Common myeloid progenitor, CD34-positive (primary cell): ENCODE measurements at regions not wholly inside any gene's neighbourhood (a gene's known extent, or its start where the extent isn't known, plus 50 kb on each side); places are given as distances from the start of the nearest gene placed in this dataset.
"Not testable (repeated sequence)": the region's sequence is repeated elsewhere in the genome, so short reads cannot be mapped to it uniquely, and the experiment has no call there.

Source experiments
- CTCF ChIA-PET: fragments of 350-600 bp; sonication (Branson Sonifier 250); formaldehyde crosslinking; loops from one replicate; lab custom pipeline; 2021; ENCODE audit warnings: antibody characterized with exemption; lab: Charles Lee
- POLR2A ChIA-PET: fragments of 350-600 bp; sonication (Branson Sonifier 250); formaldehyde crosslinking; loops from one replicate; lab custom pipeline; 2021; ENCODE audit warnings: antibody characterized with exemption; lab: Charles Lee
- DNase-seq, 3 donors: peaks; one replicate each; pipeline versions ENCODE4 v3.0.0 to v3.0.0-alpha.2; 2013
- H3K27ac ChIP-seq, 2 experiments: 1 replicate in 1 of 2; 2 replicates in 1 of 2; pipeline ENCODE4 v1.7.0; 2013; ENCODE audit warnings: inconsistent platforms in 2 of 2, low read length in 2 of 2, mild to moderate bottlenecking in 2 of 2, low read depth in 1 of 2, moderate library complexity in 1 of 2; ENCODE audit not compliant: severe bottlenecking in 2 of 2, insufficient read depth in 1 of 2, poor library complexity in 1 of 2
- H3K27me3 ChIP-seq, 5 experiments: replicated peaks in 2 of 5; 1 replicate in 3 of 5; 2 replicates in 2 of 5; pipeline versions ENCODE4 v1.6.1 to v1.7.0; 2013; ENCODE audit warnings: low read length in 4 of 5, mild to moderate bottlenecking in 2 of 5, moderate library complexity in 2 of 5, inconsistent platforms in 1 of 5; ENCODE audit not compliant: insufficient read depth in 5 of 5, control insufficient read depth in 4 of 5
- H3K36me3 ChIP-seq, 4 experiments: 1 replicate in 2 of 4; 2 replicates in 2 of 4; pipeline versions ENCODE4 v1.6.1 to v1.7.0; 2013; ENCODE audit warnings: low read length in 3 of 4, control low read depth in 1 of 4, mild to moderate bottlenecking in 1 of 4; ENCODE audit not compliant: control insufficient read depth in 4 of 4, insufficient read depth in 4 of 4
- H3K4me1 ChIP-seq, 4 experiments: 1 replicate in 3 of 4; 2 replicates in 1 of 4; pipeline versions ENCODE4 v1.6.1 to v1.7.1; 2013; ENCODE audit warnings: low read length in 3 of 4, mild to moderate bottlenecking in 3 of 4, control low read depth in 1 of 4, inconsistent platforms in 1 of 4, moderate library complexity in 1 of 4; ENCODE audit not compliant: control insufficient read depth in 4 of 4, insufficient read depth in 4 of 4; ENCODE audit errors: control extremely low read depth in 1 of 4
- H3K4me3 ChIP-seq, 7 experiments: 1 replicate in 4 of 7; 2 replicates in 3 of 7; pipeline versions ENCODE4 v1.5.1 to v1.7.0; 2013; ENCODE audit warnings: mild to moderate bottlenecking in 7 of 7, low read length in 6 of 7, moderate library complexity in 6 of 7, inconsistent platforms in 2 of 7, low read depth in 2 of 7, control low read depth in 1 of 7; ENCODE audit not compliant: insufficient read depth in 4 of 7, control insufficient read depth in 1 of 7; ENCODE audit errors: extremely low read depth in 1 of 7
- H3K9me3 ChIP-seq, 5 experiments: 1 replicate in 4 of 5; 2 replicates in 1 of 5; pipeline versions ENCODE4 v1.6.1 to v1.7.1; 2013; ENCODE audit warnings: low read length in 4 of 5, mild to moderate bottlenecking in 2 of 5, inconsistent platforms in 1 of 5, low read depth in 1 of 5, moderate library complexity in 1 of 5; ENCODE audit not compliant: control insufficient read depth in 4 of 5, insufficient read depth in 2 of 5; ENCODE audit errors: control extremely low read depth in 1 of 5
- WGBS: methylation state at CpG from one replicate; pipeline ENCODE4 v1.1.5; 2013; ENCODE audit not compliant: insufficient coverage; 5-methylcytosine and 5-hydroxymethylcytosine counted together

DNA sequence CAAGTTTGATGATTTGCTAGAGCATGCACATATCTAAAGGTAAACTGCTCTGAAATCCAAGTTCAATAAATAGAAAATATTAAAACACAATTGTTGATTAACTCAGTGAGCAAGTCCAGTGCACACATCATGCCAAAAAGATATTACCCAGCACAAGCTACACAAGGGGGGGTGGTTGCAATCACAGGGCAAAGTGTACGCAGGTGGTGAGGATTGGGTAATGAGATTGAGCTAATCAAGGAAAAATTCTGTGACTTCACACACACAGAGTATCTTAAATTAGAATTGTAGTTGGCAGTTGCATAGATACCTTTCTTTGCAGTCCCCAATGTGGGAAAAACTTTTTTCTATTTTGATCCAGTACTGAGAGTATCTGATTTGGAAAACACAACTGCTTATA, 156.1 kb upstream of the NTRK2 start:
- no peak for DNase-seq
- H3K36me3 ChIP-seq: no peaks in the 10 kb centered on the region
- H3K4me3 ChIP-seq: no peak overlapping the region
- H3K9me3 ChIP-seq: peaks cover 0 to 6% (median 0%) of the 10 kb centered on the region in 5 experiments
- no peaks in the 10 kb centered on the region for H3K4me1 ChIP-seq
- H3K27ac ChIP-seq: no peak overlapping the region
- CTCF ChIA-PET: no interaction called here
- no CpG with 5 or more reads among the region's 1 CpG for WGBS
- POLR2A ChIA-PET: no interaction called here
- peaks cover 0 to 2% (median 0%) of the 10 kb centered on the region in 5 experiments for H3K27me3 ChIP-seq

GRCh38 chr9:84513979-84514378, 155.6 kb upstream of the NTRK2 start:
- H3K27ac ChIP-seq: no peak overlapping the region
- H3K36me3 ChIP-seq: no peaks in the 10 kb centered on the region
- no peaks in the 10 kb centered on the region for H3K4me1 ChIP-seq
- DNase-seq: no peak
- 100% methylated on average over 2 of the region's 2 CpGs for WGBS
- POLR2A ChIA-PET: no interaction called here
- H3K27me3 ChIP-seq: peaks cover 0 to 2% (median 0%) of the 10 kb centered on the region in 5 experiments
- no peak overlapping the region for H3K4me3 ChIP-seq
- CTCF ChIA-PET: no interaction called here
- H3K9me3 ChIP-seq: peaks cover 0 to 6% (median 0%) of the 10 kb centered on the region in 5 experiments

GRCh38 chr9:84514421-84514820, 155.1 kb upstream of the NTRK2 start:
- DNase-seq: no peak
- Histone ChIP-seq H3K9me3 (peaks cover 0 to 6% (median 0%) of the 10 kb centered on the region in 5 experiments), H3K27me3 (peaks cover 0 to 2% (median 0%) of the 10 kb centered on the region in 5 experiments), H3K36me3 (no peaks in the 10 kb centered on the region), H3K27ac (no peak overlapping the region), H3K4me1 (no peaks in the 10 kb centered on the region), H3K4me3 (no peak overlapping the region)
- WGBS: 96% methylated on average over 5 of the region's 5 CpGs
- ChIA-PET CTCF (no interaction called here), POLR2A (no interaction called here)

DNA sequence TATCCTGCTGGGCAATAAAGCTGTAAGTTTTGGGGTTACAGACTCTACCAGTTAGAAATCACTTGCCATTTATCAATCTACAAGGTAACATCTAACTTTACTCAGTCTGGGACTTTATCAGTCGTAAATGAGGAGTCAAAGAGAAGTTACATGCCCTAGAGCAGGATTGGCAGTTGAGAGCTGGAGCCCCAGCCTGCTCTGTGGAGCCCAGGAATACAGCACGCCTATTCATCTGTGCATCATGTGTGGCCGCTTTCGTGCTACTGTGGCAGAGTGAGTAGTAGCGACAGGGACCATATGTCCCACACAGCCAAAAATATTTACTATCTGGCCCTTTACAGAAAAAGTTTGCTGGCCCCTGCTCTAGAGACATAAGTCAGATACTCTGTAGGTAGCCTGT, 152.5 kb upstream of the NTRK2 start:
- no peak overlapping the region for H3K4me3 ChIP-seq
- ChIA-PET CTCF (interaction anchor here (0.5 kb wide), 1 partner anchor 176 kb away, joined by 3 read pairs; no protein-coding TSS in a partner anchor), POLR2A (no interaction called here)
- no peak for DNase-seq
- peaks cover 0 to 6% (median 0%) of the 10 kb centered on the region in 5 experiments for H3K9me3 ChIP-seq
- H3K27ac ChIP-seq: no peak overlapping the region
- no peaks in the 10 kb centered on the region for H3K4me1 ChIP-seq
- WGBS: 100% methylated on average over 1 of the region's 5 CpGs
- H3K27me3 ChIP-seq: peaks cover 0 to 2% (median 0%) of the 10 kb centered on the region in 5 experiments
- no peaks in the 10 kb centered on the region for H3K36me3 ChIP-seq

DNA sequence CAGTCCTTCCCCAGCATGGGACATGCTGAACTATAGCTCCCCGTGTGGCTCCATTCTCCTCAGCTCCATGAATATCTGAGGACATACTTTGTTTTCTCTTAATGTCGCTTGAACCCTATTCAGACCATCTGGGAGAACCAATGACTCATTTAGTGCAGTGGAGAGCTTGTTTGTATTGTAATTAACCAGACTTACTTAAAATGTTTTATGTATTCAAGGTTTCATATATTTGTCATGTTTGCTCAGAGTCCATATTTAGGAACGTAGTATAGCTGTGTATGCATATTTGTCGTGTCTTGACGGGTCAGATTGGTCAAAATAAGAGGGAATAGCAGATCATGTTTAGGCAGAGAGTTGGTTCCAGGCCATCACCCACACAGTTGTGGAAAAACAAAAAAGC, 150.1 kb upstream of the NTRK2 start:
- no peak overlapping the region for H3K27ac ChIP-seq
- H3K27me3 ChIP-seq: no peaks in the 10 kb centered on the region
- CTCF ChIA-PET: no interaction called here
- H3K36me3 ChIP-seq: no peaks in the 10 kb centered on the region
- DNase-seq: no peak
- peaks cover 0 to 3% (median 0%) of the 10 kb centered on the region in 5 experiments for H3K9me3 ChIP-seq
- POLR2A ChIA-PET: no interaction called here
- H3K4me1 ChIP-seq: no peaks in the 10 kb centered on the region
- WGBS: 97% methylated on average over 5 of the region's 5 CpGs
- H3K4me3 ChIP-seq: no peak overlapping the region

DNA sequence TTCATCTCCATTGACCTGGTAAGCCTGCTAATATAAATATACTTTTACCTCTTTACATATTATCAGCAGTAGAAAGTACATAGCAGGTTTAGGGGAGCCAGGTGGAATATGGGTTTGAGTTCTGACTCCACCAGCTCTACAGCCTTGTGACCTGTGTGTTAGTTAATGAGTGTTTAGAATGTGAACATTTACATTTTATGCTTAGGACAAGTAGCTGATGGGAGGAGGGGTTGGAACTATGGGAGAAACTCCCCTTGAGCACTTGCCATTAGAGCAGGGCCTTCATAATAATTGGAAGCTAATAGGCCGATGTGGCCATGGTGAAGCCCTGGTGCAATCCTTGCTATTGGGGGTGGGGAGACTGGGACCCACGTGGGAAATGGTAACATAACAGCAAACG, 148.3 kb upstream of the NTRK2 start:
- H3K27me3 ChIP-seq: no peaks in the 10 kb centered on the region
- no peak overlapping the region for H3K4me3 ChIP-seq
- H3K4me1 ChIP-seq: no peaks in the 10 kb centered on the region
- no peak overlapping the region for H3K27ac ChIP-seq
- no peaks in the 10 kb centered on the region for H3K36me3 ChIP-seq
- ChIA-PET CTCF (no interaction called here), POLR2A (no interaction called here)
- no peak for DNase-seq
- WGBS: no CpG with 5 or more reads among the region's 3 CpGs
- H3K9me3 ChIP-seq: peaks cover 0 to 3% (median 0%) of the 10 kb centered on the region in 5 experiments

- 98% methylated on average over 5 of the region's 26 CpGs for WGBS
- H3K27ac ChIP-seq, H3K36me3 ChIP-seq, DNase-seq, POLR2A ChIA-PET, CTCF ChIA-PET, H3K27me3 ChIP-seq, H3K9me3 ChIP-seq, H3K4me1 ChIP-seq, H3K4me3 ChIP-seq: not testable (repeated sequence)
Measured at GRCh38 chr9:84526211-84526610, 143.3 kb upstream of the NTRK2 start.
